ENCODE measurements at regions not wholly inside any gene's neighbourhood (a gene's known extent, or its start where the extent isn't known, plus 50 kb on each side); places are given as distances from the start of the nearest gene placed in this dataset.

DNA sequence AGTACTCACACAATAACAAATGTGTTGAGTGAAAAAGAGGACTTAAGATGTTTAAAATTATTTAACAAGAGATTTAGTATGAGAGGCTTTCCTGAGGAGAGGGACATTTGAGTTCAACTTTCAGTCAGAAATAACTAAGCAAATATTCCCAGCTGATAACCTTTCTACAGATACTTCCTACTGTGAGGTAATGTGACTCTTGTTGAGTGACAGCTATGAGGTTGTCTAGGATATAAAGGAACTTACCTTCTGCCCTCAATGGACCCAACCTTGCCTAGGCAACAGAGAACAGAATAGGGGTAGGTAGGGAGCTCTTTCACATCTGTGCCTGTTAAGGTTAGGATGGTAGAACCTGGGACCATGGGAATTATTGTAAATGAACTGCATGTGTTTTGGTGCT is 54.7 kb downstream of the GLUD2 start:
- Histone ChIP-seq H3K27me3 (no peaks in the 10 kb centered on the region), H3K4me3 (no peak overlapping the region), H3K4me1 (no peaks in the 10 kb centered on the region), H3K36me3 (no peaks in the 10 kb centered on the region), H3K9me3 (no peaks in the 10 kb centered on the region), H3K27ac (no peak overlapping the region)
- TF ChIP-seq POLR2A (IDR thresholded peaks at IDR 0.05), result no peak
- TF ChIP-seq, protein P1, sequence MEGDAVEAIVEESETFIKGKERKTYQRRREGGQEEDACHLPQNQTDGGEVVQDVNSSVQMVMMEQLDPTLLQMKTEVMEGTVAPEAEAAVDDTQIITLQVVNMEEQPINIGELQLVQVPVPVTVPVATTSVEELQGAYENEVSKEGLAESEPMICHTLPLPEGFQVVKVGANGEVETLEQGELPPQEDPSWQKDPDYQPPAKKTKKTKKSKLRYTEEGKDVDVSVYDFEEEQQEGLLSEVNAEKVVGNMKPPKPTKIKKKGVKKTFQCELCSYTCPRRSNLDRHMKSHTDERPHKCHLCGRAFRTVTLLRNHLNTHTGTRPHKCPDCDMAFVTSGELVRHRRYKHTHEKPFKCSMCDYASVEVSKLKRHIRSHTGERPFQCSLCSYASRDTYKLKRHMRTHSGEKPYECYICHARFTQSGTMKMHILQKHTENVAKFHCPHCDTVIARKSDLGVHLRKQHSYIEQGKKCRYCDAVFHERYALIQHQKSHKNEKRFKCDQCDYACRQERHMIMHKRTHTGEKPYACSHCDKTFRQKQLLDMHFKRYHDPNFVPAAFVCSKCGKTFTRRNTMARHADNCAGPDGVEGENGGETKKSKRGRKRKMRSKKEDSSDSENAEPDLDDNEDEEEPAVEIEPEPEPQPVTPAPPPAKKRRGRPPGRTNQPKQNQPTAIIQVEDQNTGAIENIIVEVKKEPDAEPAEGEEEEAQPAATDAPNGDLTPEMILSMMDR (IDR thresholded peaks at IDR 0.05), result no peak
- DNase-seq (no peak), ATAC-seq (no peak)
- intact Hi-C loops (cut with DNase I), result no loop called here

DNA sequence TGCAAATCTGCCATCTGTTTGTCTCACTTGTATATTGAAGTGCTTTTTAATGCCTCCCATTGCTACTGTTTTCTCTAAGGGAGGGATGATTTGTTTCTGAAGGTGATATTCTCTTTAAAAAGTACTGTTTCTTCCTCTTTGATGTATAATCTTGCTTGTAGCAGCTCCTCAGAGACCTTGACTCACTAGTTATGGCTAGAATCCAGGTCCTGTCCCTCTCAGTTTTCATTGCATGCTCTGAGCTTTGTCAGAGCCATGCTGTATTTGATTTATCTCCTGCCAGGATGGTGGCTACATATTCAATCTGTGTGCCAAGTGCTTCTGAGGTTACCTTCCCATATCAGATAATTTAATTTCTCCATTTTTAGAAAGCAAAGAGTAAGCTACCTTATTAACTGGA is 56.0 kb downstream of the GLUD2 start:
- ATAC-seq, result no peak
- TF ChIP-seq POLR2A (IDR thresholded peaks at IDR 0.05), result no peak
- TF ChIP-seq, protein P1 (IDR thresholded peaks at IDR 0.05), result no peak
- no peak overlapping the region for H3K4me3 ChIP-seq
- H3K4me1 ChIP-seq, result no peaks in the 10 kb centered on the region
- H3K36me3 ChIP-seq, result no peaks in the 10 kb centered on the region
- no peaks in the 10 kb centered on the region for H3K27me3 ChIP-seq
- intact Hi-C loops (cut with DNase I), result no loop called here
- H3K9me3 ChIP-seq, result no peaks in the 10 kb centered on the region
- no peak overlapping the region for H3K27ac ChIP-seq
- DNase-seq, result no peak

DNA sequence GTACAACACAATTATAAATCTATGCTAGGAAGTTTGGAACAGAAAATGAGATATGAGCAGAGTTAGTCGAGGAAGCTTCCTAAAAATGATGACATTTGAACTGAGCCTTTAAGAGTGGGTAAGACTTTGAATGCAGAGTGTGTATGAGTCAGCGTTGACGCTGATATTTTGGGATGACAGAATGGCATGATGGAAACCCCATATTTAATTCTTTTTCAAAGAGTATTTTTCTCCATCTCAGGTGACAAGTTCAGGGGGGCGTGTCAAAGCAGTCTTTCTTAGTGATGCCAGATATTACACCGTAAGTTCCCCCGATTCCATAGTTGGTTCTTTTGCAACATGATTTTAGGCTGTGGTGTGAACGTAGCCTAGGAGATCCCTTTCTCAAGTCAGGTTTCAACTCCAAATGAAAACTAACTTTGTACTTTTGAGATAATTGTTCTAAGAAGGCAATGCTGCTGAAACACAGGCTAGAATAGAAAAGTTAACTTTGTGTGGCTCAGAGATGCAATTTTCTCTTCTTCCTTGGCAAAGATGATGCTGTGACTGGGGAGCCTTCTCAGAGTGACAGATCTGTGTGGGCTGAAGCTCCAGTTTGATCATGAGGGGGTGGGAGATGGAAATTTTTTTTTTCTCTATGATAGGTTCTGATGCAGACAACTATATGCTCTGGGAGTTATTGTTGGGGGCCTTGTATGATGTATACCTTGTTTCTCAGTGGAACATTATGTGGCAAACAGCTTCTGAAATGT is 59.2 kb downstream of the GLUD2 start:
- no peaks in the 10 kb centered on the region for H3K36me3 ChIP-seq
- no peak for TF ChIP-seq POLR2A (IDR thresholded peaks at IDR 0.05)
- TF ChIP-seq, protein P1 (IDR thresholded peaks at IDR 0.05), result no peak
- no peaks in the 10 kb centered on the region for H3K4me1 ChIP-seq
- ATAC-seq, result no peak
- H3K9me3 ChIP-seq, result no peaks in the 10 kb centered on the region
- intact Hi-C loops (cut with DNase I), result no loop called here
- H3K27me3 ChIP-seq, result no peaks in the 10 kb centered on the region
- no peak for DNase-seq
- H3K27ac ChIP-seq, result no peak overlapping the region
- 67% methylated on average over 7 of the region's 7 CpGs for WGBS (ENCODE audit: insufficient coverage, low coverage, low lambda C conversion rate, missing lambda C conversion rate)
- H3K4me3 ChIP-seq, result no peak overlapping the region

DNA sequence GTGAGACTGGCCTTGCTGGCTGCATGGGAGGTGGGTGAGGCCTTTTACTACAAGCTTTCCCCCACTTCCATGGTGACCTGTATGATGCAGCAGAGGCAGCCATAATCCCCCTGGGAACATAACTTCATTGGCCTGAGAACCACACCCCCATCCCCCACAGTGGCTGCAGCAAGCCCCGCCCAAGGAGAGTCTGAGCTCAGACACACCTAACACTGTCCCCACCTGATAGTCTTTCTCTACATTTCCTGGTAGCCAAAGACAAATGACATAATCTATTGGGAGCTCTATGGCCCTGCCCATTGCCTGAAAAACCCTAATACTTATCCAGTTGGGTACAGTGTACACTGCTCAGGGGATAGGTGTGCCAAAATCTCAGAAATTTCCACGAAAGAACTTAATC is 62.6 kb downstream of the GLUD2 start:
- Histone ChIP-seq H3K9me3 (no peaks in the 10 kb centered on the region), H3K36me3 (no peaks in the 10 kb centered on the region), H3K27ac (no peak overlapping the region), H3K4me1 (no peaks in the 10 kb centered on the region), H3K27me3 (no peaks in the 10 kb centered on the region), H3K4me3 (no peak overlapping the region)
- TF ChIP-seq POLR2A (IDR thresholded peaks at IDR 0.05), result no peak
- TF ChIP-seq, protein P1 (IDR thresholded peaks at IDR 0.05), result no peak
- WGBS (ENCODE audit: insufficient coverage, low coverage, low lambda C conversion rate, missing lambda C conversion rate), result 38% methylated on average over 2 of the region's 2 CpGs
- intact Hi-C loops (cut with DNase I), result no loop called here
- ATAC-seq (no peak), DNase-seq (no peak)

DNA sequence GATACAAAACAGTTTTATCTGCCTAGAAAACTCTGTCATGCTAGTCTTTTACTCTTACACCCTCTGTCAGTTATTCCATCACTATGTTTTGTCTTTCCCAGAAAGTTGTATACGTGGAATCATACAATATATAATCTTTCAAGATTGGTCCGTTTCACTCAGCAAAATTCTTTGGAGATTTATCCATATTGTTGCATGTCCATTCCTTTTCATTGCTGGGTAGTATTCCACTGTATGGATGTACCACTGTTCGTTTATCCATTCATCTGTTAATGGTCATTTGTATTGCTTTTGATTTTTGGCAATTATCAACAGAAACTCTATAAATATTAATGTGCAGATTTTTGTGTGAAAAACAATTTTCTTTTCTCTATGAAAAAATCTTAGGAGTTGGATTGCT is 63.1 kb downstream of the GLUD2 start:
- TF ChIP-seq, protein P1 (IDR thresholded peaks at IDR 0.05), result no peak
- no peak for TF ChIP-seq POLR2A (IDR thresholded peaks at IDR 0.05)
- H3K27me3 ChIP-seq, result no peaks in the 10 kb centered on the region
- no peak overlapping the region for H3K27ac ChIP-seq
- WGBS (ENCODE audit: insufficient coverage, low coverage, low lambda C conversion rate, missing lambda C conversion rate), result 46% methylated on average over 3 of the region's 3 CpGs
- no peak overlapping the region for H3K4me3 ChIP-seq
- DNase-seq (no peak), ATAC-seq (no peak)
- H3K4me1 ChIP-seq, result no peaks in the 10 kb centered on the region
- intact Hi-C loops (cut with DNase I), result no loop called here
- no peaks in the 10 kb centered on the region for H3K9me3 ChIP-seq
- no peaks in the 10 kb centered on the region for H3K36me3 ChIP-seq
